Esophagus squamous epithelium (tissue), 5 donors: ENCODE measurements at regions not wholly inside any gene's neighbourhood (a gene's known extent, or its start where the extent isn't known, plus 50 kb on each side); places are given as distances from the start of the nearest gene placed in this dataset.
A peak's percentile ranks its signal among the peaks of the same experiment; 100 is the strongest.

ENCODE experiments used
- DNase-seq: peaks from one replicate; lab custom pipeline; 2025; lab: John Stamatoyannopoulos, UW
- H3K27ac ChIP-seq, 4 donors: fragments of 200-600 bp; sonication (generic); one replicate each; pipeline ENCODE4 v1.5.1; 2016 to 2019; ENCODE audit warnings: mild to moderate bottlenecking in 1 of 4
- H3K27me3 ChIP-seq, 4 donors: fragments of 200-600 bp; sonication (generic); 1 replicate in 3 of 4; 2 replicates in 1 of 4; pipeline versions ENCODE4 v1.5.1 to v1.6.0; 2017 to 2021; ENCODE audit warnings: antibody characterized with exemption in 1 of 4
- H3K36me3 ChIP-seq, 3 donors: fragments of 200-600 bp; sonication (generic); one replicate each; pipeline ENCODE4 v1.5.1; 2016 to 2019
- H3K4me1 ChIP-seq, 3 donors: fragments of 200-600 bp; sonication (generic); one replicate each; pipeline ENCODE4 v1.5.1; 2017 to 2019
- H3K4me3 ChIP-seq, 4 donors: fragments of 200-600 bp; sonication (generic); 1 replicate in 3 of 4; 2 replicates in 1 of 4; pipeline ENCODE4 v1.5.1; 2016 to 2019; ENCODE audit warnings: mild to moderate bottlenecking in 2 of 4, moderate library complexity in 1 of 4
- H3K9me3 ChIP-seq, 3 donors: fragments of 200-600 bp; sonication (generic); one replicate each; pipeline ENCODE4 v1.5.1; 2016 to 2019
- CTCF ChIP-seq, 6 experiments: fragments of 450-650 bp in 4 of 6; fragments of 200-600 bp in 2 of 6; sonication (generic) in 2 of 6; IDR thresholded peaks; one replicate each; pipeline ENCODE4 v1.5.1; 2016 to 2019; ENCODE audit warnings: antibody characterized with exemption in 6 of 6, mild to moderate bottlenecking in 4 of 6, moderate library complexity in 4 of 6
- POLR2A ChIP-seq, 4 donors: fragments of 450-650 bp; IDR thresholded peaks; one replicate each; pipeline ENCODE4 v1.6.1; 2017; ENCODE audit warnings: antibody characterized with exemption in 4 of 4, mild to moderate bottlenecking in 4 of 4, moderate library complexity in 3 of 4
- WGBS, 2 donors: methylation state at CpG; one replicate each; pipeline ENCODE4 v1.1.5; 2018; 5-methylcytosine and 5-hydroxymethylcytosine counted together
- intact Hi-C: fragments of 100-400 bp; cut with DNase I; formaldehyde crosslinking; loops from one replicate; pipeline ENCODE4 v1.15.0; 2022
- donor health status: DM: yes; HTN: yes; CAD: no.

GRCh38 chr12:75891072-75891471 is 140.5 kb downstream of the PHLDA1 start:
- no peaks in the 10 kb centered on the region for H3K36me3 ChIP-seq
- TF ChIP-seq POLR2A (IDR thresholded peaks at IDR 0.05) (no peak), CTCF (IDR thresholded peaks at IDR 0.05) (no peak)
- no peaks in the 10 kb centered on the region for H3K9me3 ChIP-seq
- WGBS, 2 donors, result 69 to 73% methylated on average over 3 of the region's 3 CpGs
- no peak overlapping the region for H3K27ac ChIP-seq
- no peaks in the 10 kb centered on the region for H3K27me3 ChIP-seq
- DNase-seq, result no peak
- peaks cover 0 to 15% (median 5%) of the 10 kb centered on the region in 3 donors for H3K4me1 ChIP-seq
- no peak overlapping the region for H3K4me3 ChIP-seq
- intact Hi-C loops, result no loop called here

- Histone ChIP-seq H3K27ac (no peak overlapping the region), H3K36me3 (no peaks in the 10 kb centered on the region), H3K27me3 (no peaks in the 10 kb centered on the region), H3K4me3 (no peak overlapping the region), H3K9me3 (no peaks in the 10 kb centered on the region), H3K4me1 (peaks cover 0 to 15% (median 5%) of the 10 kb centered on the region in 3 donors)
- no peak for DNase-seq
- intact Hi-C loops, result no loop called here
- WGBS, 2 donors, result 83 to 90% methylated on average over 2 of the region's 2 CpGs
- TF ChIP-seq CTCF (IDR thresholded peaks at IDR 0.05) (no peak), POLR2A (IDR thresholded peaks at IDR 0.05) (no peak)
Observed at GRCh38 chr12:75890660-75891059, 140.9 kb downstream of the PHLDA1 start.

- Histone ChIP-seq H3K4me1 (peaks cover 0 to 15% (median 5%) of the 10 kb centered on the region in 3 donors), H3K36me3 (no peaks in the 10 kb centered on the region), H3K27me3 (no peaks in the 10 kb centered on the region), H3K9me3 (no peaks in the 10 kb centered on the region), H3K27ac (no peak overlapping the region), H3K4me3 (no peak overlapping the region)
- TF ChIP-seq POLR2A (IDR thresholded peaks at IDR 0.05) (no peak), CTCF (IDR thresholded peaks at IDR 0.05) (no peak)
- intact Hi-C loops, result no loop called here
- DNase-seq, result no peak
Observed at GRCh38 chr12:75890141-75890540, 141.4 kb downstream of the PHLDA1 start.

GRCh38 chr12:75888874-75889613 is 142.5 kb downstream of the PHLDA1 start:
- DNase-seq, result no peak
- Histone ChIP-seq H3K9me3 (no peaks in the 10 kb centered on the region), H3K27me3 (no peaks in the 10 kb centered on the region), H3K27ac (no peak overlapping the region), H3K36me3 (no peaks in the 10 kb centered on the region), H3K4me3 (peak overlapping the region in 1 of 4 donors; percentile 5), H3K4me1 (peaks cover 0 to 15% (median 5%) of the 10 kb centered on the region in 3 donors)
- intact Hi-C loops, result no loop called here
- 51 to 52% methylated on average over 10 to 11 of the region's 11 CpGs for WGBS, 2 donors
- no peak for TF ChIP-seq CTCF (IDR thresholded peaks at IDR 0.05)
- TF ChIP-seq POLR2A (IDR thresholded peaks at IDR 0.05), result no peak

GRCh38 chr12:75888399-75888798 is 143.2 kb downstream of the PHLDA1 start:
- no peak for DNase-seq
- H3K27ac ChIP-seq, result no peak overlapping the region
- no peaks in the 10 kb centered on the region for H3K27me3 ChIP-seq
- TF ChIP-seq POLR2A (IDR thresholded peaks at IDR 0.05) (no peak), CTCF (IDR thresholded peaks at IDR 0.05) (no peak)
- H3K4me3 ChIP-seq, result no peak overlapping the region
- intact Hi-C loops, result no loop called here
- no peaks in the 10 kb centered on the region for H3K9me3 ChIP-seq
- no peaks in the 10 kb centered on the region for H3K36me3 ChIP-seq
- H3K4me1 ChIP-seq, result peaks cover 0 to 15% (median 5%) of the 10 kb centered on the region in 3 donors
